ENCODE measurements at regions not wholly inside any gene's neighbourhood (a gene's known extent, or its start where the extent isn't known, plus 50 kb on each side); places are given as distances from the start of the nearest gene placed in this dataset.

DNA sequence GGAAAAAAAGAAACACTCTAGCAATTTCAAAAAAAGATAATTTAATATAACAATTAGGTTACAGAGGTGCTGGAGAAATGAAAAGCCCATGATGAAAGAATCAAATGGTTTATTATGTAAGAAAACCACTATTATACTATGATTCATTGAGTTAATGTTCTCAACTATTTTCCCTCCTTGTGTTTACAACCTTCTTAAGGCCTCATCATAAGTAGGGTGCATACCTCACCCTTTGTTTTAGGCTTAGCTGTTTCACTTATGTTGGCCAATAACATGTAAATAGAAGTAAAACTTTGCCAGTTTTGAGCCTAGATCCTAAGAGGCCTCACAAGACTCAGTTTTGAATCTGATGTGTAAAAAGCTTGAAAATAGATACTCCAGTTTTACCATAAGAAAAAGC is 418.3 kb upstream of the DDX18 start:
- ATAC-seq, result no peak

DNA sequence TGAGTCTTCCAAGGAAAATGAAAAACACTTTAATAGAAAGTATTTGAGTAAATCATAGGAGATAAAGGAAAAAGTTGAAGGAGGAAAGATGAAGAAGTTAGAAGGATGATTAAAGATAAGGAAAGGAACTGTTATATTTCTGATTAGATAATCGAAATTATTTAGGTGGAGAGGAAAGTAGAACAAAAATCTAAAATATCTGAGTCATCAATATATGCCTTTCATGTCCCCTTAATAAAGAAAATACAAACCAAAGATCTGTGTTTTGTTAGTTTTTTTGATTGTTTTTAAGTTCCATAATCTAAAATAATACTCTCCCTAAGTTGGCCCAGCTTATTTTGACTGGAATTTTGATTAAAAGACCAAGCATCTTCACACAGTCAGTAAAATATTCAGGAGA is 412.9 kb upstream of the DDX18 start:
- no peak for ATAC-seq

DNA sequence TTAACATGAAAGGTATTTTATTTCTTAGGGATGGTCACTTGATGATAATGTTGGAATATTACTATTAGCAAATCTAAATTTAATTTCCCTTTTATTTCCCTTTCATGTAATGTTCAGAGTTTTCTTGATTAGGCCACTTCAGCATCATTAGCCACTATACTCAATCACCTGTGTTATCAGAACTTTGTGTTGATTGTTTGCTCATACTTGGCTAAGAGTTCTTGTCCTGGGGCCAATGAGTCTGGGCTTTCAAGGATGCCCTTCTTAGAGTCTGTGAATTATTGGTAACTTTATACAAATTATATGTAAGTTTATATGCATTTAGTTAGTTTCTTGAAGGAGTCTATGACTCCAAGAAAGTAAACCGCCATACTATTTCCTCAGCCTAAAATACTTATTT is 408.0 kb upstream of the DDX18 start:
- ATAC-seq, result no peak

- ATAC-seq, result no peak
Observed at GRCh38 chr2:117407746-117408145, 406.7 kb upstream of the DDX18 start.

DNA sequence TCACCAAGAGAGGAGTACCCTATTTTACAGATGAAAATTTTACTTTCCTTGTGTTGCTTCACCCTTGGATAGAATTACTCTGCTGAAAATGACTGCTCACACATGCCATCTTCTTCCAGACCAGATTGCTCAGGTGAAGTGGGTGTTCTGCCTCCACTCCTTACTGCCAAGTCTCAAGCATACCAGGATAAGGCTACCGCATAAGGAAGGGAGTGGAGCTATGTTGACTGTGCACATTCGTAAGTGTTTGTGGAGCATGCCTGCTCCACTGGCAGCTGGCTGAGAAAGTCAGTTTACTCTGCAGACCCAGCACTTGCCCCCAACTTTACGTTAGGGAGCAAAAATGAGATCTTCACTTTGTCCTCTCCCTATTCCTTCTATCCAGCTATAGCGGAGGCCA is 405.0 kb upstream of the DDX18 start:
- ATAC-seq, result no peak

GRCh38 chr2:117411983-117412382 is 402.5 kb upstream of the DDX18 start:
- ATAC-seq, result no peak

DNA sequence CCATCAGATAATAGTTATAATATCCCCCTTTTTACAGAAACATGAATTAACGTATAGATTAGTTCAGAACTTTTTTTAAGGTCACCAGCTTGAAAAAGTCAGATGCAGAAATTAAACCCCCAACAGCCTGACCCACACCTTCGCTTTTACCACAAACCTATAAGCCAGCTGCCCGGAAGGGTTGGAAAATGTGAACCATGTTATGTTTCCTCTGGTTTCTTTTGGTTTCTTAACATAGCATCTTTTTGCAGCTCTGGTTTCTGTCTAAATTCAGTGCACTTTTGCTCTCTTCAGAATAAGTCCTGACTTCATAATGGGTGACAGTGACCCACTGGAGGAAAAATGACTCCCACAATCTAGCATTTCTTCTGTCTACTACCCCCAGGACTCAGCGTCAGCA is 381.7 kb upstream of the DDX18 start:
- ATAC-seq, result no peak

- no peak for ATAC-seq
Observed at GRCh38 chr2:117436697-117437096, 377.8 kb upstream of the DDX18 start.

DNA sequence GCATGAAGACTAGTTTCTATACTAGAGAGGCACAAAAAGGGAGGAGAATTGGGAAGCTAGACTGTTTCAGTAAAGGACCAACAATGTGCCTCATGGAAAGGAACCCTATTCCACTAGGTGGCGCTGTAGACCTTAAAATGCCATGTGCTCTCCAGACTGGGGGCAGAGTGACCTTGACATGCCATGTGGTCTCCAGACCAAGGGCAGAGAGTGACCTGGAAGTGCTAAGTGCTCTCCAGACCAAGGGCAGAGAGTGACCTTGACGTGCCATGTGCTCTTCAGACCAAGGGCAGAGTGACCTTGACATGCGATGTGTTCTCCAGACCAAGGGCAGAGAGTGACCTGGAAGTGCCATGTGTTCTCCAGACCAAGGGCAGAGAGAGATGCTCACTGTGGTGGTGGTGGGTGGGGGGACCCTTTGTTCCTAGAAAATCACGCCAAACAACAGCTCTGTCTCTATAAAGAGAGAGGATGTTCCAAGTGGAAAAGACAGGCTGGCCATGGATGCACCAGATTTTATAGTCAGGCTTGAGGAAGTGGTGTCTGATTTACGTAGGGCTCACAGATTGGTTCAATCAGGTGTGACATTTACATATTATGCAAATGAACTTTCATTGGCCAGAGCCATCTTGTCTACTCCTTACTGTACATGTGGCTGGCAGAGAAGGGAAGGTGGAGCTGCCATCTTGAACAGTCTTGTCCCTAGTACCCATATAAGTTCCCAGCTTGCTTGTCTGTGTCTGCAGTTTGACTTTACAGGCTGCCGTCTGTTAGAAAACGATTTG is 344.0 kb upstream of the DDX18 start:
- ATAC-seq, result no peak

- ATAC-seq, result no peak
Observed at GRCh38 chr2:117481608-117482007, 332.9 kb upstream of the DDX18 start.

GRCh38 chr2:117485588-117485987 is 328.9 kb upstream of the DDX18 start:
- no peak for ATAC-seq

DNA sequence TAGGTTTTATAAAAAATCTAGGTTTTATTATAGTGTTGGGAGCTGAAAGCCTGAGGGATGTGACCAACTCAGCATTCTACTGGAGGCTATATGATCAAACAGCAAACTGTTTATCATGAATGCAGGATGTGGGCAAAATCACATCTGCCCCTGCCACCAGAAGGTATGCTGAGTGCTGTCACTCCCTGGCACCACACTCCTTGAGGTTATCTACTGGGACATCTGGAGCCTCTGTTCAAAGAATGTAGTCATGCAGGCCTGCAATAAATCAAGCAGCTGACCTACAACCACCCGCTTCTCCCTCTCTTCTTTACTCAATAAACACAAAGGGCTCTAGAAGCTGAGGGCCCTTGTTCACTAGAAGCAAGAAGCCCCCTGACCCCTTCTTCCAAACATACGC is 328.4 kb upstream of the DDX18 start:
- ATAC-seq, result no peak

DNA sequence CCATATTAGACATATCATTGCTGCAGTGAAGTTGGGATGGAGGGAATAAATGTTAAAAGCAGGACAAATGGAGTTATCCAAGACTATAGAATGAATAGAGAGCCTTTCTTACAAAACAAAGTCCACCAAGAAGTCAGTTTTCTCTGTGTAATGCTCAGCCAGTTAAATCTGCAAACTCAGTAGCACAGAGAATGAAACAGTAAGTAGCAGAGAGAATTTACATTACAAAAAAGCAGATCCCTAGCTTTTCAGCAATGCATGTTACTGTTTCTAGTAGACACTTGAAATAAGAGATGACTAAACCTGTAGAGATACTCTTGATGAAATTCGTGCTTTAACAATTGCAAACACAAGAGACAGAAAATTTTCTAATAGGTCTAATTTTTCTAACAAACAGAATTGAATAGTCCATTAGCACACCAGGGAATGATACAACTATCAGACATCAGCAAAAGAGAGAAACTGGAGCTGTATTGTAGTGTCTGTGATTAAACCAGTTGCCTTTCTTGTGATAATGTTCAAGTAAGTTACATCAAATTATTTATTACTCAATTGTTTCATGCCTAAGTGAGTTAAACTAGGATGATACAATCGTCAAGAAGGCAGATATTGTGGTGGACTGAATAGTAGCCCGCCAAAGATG is 322.2 kb upstream of the DDX18 start:
- ATAC-seq, result no peak

- no peak for ATAC-seq
Observed at GRCh38 chr2:117500721-117501120, 313.8 kb upstream of the DDX18 start.

DNA sequence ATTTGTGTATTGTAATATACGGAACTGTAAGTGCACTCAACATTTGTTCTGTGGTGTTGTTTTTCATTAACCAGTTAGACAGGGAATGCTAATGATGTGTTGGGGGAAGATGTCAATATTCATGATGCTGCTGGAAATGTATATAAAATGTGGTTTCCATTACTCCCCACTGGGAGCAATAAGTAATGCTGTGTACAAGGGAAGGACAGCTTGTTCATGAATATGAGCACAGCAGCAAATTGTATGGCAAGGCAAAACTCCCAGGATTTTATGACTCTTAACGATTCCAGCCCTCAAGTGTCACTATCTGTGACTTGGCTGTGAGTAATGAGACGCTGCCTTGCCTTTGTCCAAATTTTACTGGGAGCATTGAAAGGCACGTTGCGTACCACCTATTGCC is 312.4 kb upstream of the DDX18 start:
- ATAC-seq, result no peak

DNA sequence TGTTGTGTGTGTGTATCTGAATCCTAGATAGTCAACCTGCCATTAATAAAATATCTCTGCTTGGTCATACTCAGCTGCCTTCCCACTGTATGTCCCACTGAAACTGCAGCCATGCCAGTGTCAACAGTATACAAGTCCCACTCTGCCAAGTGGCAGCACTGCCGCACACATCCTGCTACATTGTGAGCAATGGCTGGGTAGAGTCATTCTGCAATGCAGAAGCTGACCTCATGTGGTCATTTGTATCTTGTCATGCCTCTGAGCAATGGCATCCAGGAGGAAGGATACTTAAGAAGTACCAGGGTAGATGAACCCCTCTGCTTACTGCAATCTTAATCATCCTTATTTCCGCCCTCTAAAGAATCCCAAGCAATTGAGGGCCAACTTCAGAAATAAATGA is 302.2 kb upstream of the DDX18 start:
- no peak for ATAC-seq

DNA sequence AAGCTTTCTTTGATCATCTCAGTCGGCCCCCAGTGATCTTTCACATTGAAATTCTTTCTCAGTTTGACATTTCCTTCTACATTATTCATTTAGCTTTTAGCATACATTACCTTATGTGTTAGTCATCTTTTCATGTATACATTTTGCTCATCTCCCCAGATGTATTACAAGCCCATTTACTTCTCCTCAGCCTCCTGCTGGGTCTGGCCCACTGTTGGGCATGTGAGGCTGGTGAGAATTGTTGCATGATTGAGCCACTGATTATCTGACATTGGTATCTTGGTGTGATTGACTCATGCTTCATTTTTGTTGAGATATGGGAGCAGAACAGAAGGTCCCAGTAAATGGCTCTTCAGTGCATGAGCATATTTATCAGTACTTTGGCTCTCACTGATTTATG is 300.1 kb upstream of the DDX18 start:
- no peak for ATAC-seq

- ATAC-seq, result no peak
Observed at GRCh38 chr2:117519238-117519637, 295.3 kb upstream of the DDX18 start.

DNA sequence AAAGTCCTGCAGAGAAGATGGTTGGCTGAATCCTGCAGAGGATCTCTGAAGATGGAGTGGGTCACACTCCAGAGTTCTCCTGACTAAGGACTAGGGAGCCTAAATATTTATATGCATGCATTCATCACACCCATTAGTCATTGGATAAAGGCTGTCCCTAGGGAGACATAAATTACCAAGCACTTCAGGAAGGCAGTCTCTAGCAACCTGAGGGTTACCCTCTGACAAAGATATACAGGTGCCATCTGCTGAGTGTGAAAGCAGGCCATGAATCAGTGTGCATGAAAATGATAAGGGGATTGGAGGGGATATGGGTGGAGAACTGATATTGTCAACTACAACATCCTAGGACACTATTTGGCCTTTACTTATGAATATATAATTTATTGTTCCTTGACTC is 294.8 kb upstream of the DDX18 start:
- no peak for ATAC-seq

GRCh38 chr2:117523267-117523666 is 291.2 kb upstream of the DDX18 start:
- peak; percentile 56 for ATAC-seq

DNA sequence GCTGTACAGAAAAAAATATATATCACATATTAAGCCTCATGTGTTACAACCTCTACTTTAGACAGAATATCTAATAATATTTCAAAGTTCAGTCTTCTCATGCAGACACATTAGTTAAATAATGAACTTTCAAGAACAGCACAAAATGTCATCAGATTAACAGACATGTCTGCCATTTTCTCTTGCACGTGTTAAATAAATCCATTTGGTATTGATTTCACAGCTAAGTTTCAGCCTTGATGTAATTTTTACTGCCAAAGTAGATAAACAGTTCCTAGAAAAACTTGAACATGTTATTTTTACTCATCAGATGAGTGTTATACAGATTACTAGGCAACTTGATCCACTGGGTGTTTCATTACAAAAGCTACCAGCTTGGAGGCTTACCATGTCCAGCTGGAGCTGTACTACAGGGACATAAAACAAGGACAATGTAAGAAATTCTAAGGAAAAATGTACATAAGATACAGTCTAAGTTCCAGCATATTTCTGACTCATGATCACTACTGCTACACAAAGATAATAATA is 290.7 kb upstream of the DDX18 start:
- ATAC-seq, result no peak

GRCh38 chr2:117536139-117536538 is 278.4 kb upstream of the DDX18 start:
- no peak for ATAC-seq

DNA sequence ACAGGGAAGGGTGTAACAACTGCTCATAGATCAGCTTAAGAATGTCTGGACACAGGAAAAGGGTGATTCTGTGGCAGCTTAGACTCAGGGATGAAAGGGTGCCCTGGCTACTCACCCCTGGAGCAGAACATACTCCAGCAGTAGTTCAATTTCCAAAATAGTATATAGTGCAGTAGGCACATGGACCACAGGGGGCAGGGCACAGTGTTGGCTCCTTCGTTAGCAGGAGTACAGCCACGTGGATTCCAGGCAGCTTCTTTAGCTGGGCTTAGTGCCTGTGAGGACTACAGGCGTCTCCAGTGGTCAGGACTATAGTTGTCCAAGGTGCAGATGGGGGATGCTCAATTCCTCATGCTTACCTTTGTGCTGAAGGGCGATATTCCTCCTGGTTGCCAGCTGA is 277.5 kb upstream of the DDX18 start:
- ATAC-seq, result no peak

DNA sequence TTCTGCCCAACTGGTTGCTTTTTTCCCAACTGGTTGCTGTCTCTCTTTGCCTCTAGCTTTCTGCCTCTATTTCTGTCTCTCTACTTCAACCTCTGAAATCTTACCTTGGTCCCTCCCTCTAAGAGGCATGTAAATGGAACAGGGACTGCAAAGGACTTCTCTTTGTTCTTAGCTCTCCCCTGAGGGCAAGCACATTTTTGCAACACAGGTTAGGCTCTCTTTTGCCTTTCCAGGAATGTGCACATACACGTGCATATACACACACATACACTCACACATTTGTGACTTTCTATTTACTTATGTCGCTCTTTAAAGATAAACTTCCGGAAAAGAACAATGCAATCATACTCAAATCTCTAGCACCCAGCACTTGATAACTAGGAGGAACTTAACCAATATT is 262.6 kb upstream of the DDX18 start:
- ATAC-seq, result no peak

Measured in esophagus mucosa (tissue), 1 donor.